ENCODE measurements at regions not wholly inside any gene's neighbourhood (a gene's known extent, or its start where the extent isn't known, plus 50 kb on each side); places are given as distances from the start of the nearest gene placed in this dataset.

- TF ChIP-seq RBAK (tag by site-specific recombination; IDR thresholded peaks at IDR 0.05) (no peak), ZNF521 (tag by site-specific recombination; IDR thresholded peaks at IDR 0.05) (no peak), HOXD13 (CRISPR knock-in tag; IDR thresholded peaks at IDR 0.05; ENCODE audit: borderline replicate concordance) (no peak), ZBTB7A (tag by site-specific recombination; IDR thresholded peaks at IDR 0.05; ENCODE audit: low read depth) (no peak), ZNF76 (tag by site-specific recombination; IDR thresholded peaks at IDR 0.05; ENCODE audit: borderline replicate concordance, low read depth) (no peak), EGR2 (tag by site-specific recombination; IDR thresholded peaks at IDR 0.05; ENCODE audit: low read depth) (no peak), AEBP2 (tag by site-specific recombination; IDR thresholded peaks at IDR 0.05; ENCODE audit: borderline replicate concordance) (no peak), ZNF23 (tag by site-specific recombination; IDR thresholded peaks at IDR 0.05; ENCODE audit: borderline replicate concordance) (no peak), MZF1 (tag by site-specific recombination; IDR thresholded peaks at IDR 0.05; ENCODE audit: borderline replicate concordance) (no peak), REST (tag by site-specific recombination; IDR thresholded peaks at IDR 0.05) (no peak), WT1 (tag by site-specific recombination; IDR thresholded peaks at IDR 0.05) (no peak), ZNF362 (tag by site-specific recombination; IDR thresholded peaks at IDR 0.05) (no peak), ZNF645 (tag by site-specific recombination; IDR thresholded peaks at IDR 0.05) (no peak), ZNF24 (tag by site-specific recombination; IDR thresholded peaks at IDR 0.05) (no peak)
These were observed 61.9 kb upstream of the SMNDC1 start (continued) for GRCh38 chr10:110366635-110367034.

- Histone ChIP-seq H3K4me1 (ENCODE audit: control insufficient read depth, insufficient read depth, low read length) (no peaks in the 10 kb centered on the region), H3K9me3 (ENCODE audit: control insufficient read depth, insufficient read depth, low read depth, low read length) (no peaks in the 10 kb centered on the region), H3K36me3 (ENCODE audit: control insufficient read depth in 2 of 2, insufficient read depth in 1 of 2, low read length in 2 of 2) (no peaks in the 10 kb centered on the region), H3K4me3 (ENCODE audit: low read depth, low read length) (no peak overlapping the region), H3K27ac (ENCODE audit: extremely low read depth, low read depth, low read length) (no peak overlapping the region)
- TF ChIP-seq PRDM4 (tag by site-specific recombination; IDR thresholded peaks at IDR 0.05) (0 out of 2 replicates have a peak, but pooled peaks have one; percentile 38), FEZF1 (tag by site-specific recombination; IDR thresholded peaks at IDR 0.05) (no peak)
- CTCF ChIA-PET: interaction anchor here (4.1 kb wide), 1 partner anchor 13 kb away, joined by 28 read pairs; no protein-coding TSS in a partner anchor
- POLR2A ChIA-PET: no interaction called here
These were observed 63.3 kb upstream of the SMNDC1 start for GRCh38 chr10:110368002-110368401.
